ENCODE measurements at regions not wholly inside any gene's neighbourhood (a gene's known extent, or its start where the extent isn't known, plus 50 kb on each side); places are given as distances from the start of the nearest gene placed in this dataset.

DNA sequence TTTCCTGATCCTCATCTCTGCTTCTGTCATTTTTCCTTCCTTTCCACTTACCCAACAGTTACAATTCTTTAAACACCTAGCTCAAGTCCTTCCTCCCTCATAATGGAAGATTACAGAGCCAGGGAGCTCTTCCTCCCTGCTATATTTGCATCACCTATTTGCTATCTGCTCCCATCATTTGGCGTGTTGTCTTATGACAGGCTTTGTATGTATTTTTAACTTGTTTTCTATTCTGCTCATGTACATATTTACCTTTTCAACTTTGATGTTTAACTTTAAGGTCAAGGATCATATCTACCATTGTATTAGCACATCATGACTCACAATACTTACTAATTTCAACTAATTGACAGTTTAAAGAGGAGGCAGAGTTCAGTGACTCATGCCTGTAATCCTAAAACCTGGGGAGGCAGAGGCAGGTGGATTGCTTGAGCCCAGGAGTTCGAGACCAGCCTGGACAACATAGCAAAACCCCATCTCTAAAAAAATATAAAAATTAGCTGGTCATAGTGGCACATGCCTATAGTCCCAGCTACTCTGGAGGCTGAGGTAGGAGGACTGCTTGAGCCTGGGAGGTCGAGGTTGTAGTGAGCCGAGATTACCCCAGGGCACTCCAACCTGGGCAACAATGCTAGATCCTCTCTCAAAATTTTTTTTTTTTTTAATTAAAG is 92.5 kb upstream of the FOXN2 start (continued):
- TF ChIP-seq, protein P1, sequence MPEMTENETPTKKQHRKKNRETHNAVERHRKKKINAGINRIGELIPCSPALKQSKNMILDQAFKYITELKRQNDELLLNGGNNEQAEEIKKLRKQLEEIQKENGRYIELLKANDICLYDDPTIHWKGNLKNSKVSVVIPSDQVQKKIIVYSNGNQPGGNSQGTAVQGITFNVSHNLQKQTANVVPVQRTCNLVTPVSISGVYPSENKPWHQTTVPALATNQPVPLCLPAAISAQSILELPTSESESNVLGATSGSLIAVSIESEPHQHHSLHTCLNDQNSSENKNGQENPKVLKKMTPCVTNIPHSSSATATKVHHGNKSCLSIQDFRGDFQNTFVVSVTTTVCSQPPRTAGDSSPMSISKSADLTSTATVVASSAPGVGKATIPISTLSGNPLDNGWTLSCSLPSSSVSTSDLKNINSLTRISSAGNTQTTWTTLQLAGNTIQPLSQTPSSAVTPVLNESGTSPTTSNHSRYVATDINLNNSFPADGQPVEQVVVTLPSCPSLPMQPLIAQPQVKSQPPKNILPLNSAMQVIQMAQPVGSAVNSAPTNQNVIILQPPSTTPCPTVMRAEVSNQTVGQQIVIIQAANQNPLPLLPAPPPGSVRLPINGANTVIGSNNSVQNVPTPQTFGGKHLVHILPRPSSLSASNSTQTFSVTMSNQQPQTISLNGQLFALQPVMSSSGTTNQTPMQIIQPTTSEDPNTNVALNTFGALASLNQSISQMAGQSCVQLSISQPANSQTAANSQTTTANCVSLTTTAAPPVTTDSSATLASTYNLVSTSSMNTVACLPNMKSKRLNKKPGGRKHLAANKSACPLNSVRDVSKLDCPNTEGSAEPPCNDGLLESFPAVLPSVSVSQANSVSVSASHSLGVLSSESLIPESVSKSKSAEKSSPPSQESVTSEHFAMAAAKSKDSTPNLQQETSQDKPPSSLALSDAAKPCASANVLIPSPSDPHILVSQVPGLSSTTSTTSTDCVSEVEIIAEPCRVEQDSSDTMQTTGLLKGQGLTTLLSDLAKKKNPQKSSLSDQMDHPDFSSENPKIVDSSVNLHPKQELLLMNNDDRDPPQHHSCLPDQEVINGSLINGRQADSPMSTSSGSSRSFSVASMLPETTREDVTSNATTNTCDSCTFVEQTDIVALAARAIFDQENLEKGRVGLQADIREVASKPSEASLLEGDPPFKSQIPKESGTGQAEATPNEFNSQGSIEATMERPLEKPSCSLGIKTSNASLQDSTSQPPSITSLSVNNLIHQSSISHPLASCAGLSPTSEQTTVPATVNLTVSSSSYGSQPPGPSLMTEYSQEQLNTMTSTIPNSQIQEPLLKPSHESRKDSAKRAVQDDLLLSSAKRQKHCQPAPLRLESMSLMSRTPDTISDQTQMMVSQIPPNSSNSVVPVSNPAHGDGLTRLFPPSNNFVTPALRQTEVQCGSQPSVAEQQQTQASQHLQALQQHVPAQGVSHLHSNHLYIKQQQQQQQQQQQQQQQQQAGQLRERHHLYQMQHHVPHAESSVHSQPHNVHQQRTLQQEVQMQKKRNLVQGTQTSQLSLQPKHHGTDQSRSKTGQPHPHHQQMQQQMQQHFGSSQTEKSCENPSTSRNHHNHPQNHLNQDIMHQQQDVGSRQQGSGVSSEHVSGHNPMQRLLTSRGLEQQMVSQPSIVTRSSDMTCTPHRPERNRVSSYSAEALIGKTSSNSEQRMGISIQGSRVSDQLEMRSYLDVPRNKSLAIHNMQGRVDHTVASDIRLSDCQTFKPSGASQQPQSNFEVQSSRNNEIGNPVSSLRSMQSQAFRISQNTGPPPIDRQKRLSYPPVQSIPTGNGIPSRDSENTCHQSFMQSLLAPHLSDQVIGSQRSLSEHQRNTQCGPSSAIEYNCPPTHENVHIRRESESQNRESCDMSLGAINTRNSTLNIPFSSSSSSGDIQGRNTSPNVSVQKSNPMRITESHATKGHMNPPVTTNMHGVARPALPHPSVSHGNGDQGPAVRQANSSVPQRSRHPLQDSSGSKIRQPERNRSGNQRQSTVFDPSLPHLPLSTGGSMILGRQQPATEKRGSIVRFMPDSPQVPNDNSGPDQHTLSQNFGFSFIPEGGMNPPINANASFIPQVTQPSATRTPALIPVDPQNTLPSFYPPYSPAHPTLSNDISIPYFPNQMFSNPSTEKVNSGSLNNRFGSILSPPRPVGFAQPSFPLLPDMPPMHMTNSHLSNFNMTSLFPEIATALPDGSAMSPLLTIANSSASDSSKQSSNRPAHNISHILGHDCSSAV (CRISPR knock-in tag; IDR thresholded peaks at IDR 0.05; ENCODE audit: borderline replicate concordance) = 0 out of 2 replicates have a peak, but pooled peaks have one; percentile 95
- TF ChIP-seq ZNF235 (CRISPR knock-in tag; IDR thresholded peaks at IDR 0.05; ENCODE audit: borderline replicate concordance) = no peak; the same call in 1 of the 2 replicates
- TF ChIP-seq, protein P2, sequence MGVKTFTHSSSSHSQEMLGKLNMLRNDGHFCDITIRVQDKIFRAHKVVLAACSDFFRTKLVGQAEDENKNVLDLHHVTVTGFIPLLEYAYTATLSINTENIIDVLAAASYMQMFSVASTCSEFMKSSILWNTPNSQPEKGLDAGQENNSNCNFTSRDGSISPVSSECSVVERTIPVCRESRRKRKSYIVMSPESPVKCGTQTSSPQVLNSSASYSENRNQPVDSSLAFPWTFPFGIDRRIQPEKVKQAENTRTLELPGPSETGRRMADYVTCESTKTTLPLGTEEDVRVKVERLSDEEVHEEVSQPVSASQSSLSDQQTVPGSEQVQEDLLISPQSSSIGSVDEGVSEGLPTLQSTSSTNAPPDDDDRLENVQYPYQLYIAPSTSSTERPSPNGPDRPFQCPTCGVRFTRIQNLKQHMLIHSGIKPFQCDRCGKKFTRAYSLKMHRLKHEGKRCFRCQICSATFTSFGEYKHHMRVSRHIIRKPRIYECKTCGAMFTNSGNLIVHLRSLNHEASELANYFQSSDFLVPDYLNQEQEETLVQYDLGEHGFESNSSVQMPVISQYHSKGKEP (CRISPR knock-in tag; IDR thresholded peaks at IDR 0.05) = 0 out of 2 replicates have a peak, but pooled peaks have one; percentile 63
- peak; percentile 70; the same call in 1 of the 2 replicates for TF ChIP-seq ZNF543 (CRISPR knock-in tag; IDR thresholded peaks at IDR 0.05)
- TF ChIP-seq, protein P3, sequence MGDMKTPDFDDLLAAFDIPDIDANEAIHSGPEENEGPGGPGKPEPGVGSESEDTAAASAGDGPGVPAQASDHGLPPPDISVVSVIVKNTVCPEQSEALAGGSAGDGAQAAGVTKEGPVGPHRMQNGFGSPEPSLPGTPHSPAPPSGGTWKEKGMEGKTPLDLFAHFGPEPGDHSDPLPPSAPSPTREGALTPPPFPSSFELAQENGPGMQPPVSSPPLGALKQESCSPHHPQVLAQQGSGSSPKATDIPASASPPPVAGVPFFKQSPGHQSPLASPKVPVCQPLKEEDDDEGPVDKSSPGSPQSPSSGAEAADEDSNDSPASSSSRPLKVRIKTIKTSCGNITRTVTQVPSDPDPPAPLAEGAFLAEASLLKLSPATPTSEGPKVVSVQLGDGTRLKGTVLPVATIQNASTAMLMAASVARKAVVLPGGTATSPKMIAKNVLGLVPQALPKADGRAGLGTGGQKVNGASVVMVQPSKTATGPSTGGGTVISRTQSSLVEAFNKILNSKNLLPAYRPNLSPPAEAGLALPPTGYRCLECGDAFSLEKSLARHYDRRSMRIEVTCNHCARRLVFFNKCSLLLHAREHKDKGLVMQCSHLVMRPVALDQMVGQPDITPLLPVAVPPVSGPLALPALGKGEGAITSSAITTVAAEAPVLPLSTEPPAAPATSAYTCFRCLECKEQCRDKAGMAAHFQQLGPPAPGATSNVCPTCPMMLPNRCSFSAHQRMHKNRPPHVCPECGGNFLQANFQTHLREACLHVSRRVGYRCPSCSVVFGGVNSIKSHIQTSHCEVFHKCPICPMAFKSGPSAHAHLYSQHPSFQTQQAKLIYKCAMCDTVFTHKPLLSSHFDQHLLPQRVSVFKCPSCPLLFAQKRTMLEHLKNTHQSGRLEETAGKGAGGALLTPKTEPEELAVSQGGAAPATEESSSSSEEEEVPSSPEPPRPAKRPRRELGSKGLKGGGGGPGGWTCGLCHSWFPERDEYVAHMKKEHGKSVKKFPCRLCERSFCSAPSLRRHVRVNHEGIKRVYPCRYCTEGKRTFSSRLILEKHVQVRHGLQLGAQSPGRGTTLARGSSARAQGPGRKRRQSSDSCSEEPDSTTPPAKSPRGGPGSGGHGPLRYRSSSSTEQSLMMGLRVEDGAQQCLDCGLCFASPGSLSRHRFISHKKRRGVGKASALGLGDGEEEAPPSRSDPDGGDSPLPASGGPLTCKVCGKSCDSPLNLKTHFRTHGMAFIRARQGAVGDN (CRISPR knock-in tag; IDR thresholded peaks at IDR 0.05) = no peak
- TF ChIP-seq, protein P4, sequence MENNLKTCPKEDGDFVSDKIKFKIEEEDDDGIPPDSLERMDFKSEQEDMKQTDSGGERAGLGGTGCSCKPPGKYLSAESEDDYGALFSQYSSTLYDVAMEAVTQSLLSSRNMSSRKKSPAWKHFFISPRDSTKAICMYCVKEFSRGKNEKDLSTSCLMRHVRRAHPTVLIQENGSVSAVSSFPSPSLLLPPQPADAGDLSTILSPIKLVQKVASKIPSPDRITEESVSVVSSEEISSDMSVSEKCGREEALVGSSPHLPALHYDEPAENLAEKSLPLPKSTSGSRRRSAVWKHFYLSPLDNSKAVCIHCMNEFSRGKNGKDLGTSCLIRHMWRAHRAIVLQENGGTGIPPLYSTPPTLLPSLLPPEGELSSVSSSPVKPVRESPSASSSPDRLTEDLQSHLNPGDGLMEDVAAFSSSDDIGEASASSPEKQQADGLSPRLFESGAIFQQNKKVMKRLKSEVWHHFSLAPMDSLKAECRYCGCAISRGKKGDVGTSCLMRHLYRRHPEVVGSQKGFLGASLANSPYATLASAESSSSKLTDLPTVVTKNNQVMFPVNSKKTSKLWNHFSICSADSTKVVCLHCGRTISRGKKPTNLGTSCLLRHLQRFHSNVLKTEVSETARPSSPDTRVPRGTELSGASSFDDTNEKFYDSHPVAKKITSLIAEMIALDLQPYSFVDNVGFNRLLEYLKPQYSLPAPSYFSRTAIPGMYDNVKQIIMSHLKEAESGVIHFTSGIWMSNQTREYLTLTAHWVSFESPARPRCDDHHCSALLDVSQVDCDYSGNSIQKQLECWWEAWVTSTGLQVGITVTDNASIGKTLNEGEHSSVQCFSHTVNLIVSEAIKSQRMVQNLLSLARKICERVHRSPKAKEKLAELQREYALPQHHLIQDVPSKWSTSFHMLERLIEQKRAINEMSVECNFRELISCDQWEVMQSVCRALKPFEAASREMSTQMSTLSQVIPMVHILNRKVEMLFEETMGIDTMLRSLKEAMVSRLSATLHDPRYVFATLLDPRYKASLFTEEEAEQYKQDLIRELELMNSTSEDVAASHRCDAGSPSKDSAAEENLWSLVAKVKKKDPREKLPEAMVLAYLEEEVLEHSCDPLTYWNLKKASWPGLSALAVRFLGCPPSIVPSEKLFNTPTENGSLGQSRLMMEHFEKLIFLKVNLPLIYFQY (CRISPR knock-in tag; IDR thresholded peaks at IDR 0.05; ENCODE audit: borderline replicate concordance) = peak; percentile 65; the same call in 1 of the 2 replicates
- no peak for TF ChIP-seq ELF4 (CRISPR knock-in tag; IDR thresholded peaks at IDR 0.05; ENCODE audit: borderline replicate concordance)
